ENCODE measurements at regions not wholly inside any gene's neighbourhood (a gene's known extent, or its start where the extent isn't known, plus 50 kb on each side); places are given as distances from the start of the nearest gene placed in this dataset.

DNA sequence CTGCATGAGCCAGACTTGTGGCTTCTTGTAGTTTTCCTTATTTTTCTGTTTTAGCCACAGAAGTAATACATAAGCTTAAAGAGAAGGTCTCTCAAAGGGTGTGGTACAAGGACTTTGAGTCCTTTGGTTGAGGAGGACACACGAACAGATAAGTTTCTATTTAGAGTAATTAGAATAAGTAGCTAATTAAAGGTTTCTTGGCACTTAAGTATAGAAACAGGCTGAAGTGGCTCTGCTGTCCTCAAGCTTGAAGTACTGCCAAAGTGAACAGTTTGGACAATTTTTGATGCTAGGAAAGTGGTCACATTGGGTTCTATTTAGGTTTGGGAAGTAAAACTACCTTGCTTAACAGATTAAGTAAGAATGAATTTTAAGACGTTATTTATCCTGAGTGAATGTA is 278.3 kb upstream of the MPDZ start:
- TF ChIP-seq, protein P1, sequence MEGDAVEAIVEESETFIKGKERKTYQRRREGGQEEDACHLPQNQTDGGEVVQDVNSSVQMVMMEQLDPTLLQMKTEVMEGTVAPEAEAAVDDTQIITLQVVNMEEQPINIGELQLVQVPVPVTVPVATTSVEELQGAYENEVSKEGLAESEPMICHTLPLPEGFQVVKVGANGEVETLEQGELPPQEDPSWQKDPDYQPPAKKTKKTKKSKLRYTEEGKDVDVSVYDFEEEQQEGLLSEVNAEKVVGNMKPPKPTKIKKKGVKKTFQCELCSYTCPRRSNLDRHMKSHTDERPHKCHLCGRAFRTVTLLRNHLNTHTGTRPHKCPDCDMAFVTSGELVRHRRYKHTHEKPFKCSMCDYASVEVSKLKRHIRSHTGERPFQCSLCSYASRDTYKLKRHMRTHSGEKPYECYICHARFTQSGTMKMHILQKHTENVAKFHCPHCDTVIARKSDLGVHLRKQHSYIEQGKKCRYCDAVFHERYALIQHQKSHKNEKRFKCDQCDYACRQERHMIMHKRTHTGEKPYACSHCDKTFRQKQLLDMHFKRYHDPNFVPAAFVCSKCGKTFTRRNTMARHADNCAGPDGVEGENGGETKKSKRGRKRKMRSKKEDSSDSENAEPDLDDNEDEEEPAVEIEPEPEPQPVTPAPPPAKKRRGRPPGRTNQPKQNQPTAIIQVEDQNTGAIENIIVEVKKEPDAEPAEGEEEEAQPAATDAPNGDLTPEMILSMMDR (IDR thresholded peaks at IDR 0.05; ENCODE audit: insufficient read depth, low read depth, low read length, missing control alignments) = no peak
- no peak overlapping the region for H3K4me3 ChIP-seq (ENCODE audit: low read length)
- no peak for DNase-seq (ENCODE audit: low read depth)

DNA sequence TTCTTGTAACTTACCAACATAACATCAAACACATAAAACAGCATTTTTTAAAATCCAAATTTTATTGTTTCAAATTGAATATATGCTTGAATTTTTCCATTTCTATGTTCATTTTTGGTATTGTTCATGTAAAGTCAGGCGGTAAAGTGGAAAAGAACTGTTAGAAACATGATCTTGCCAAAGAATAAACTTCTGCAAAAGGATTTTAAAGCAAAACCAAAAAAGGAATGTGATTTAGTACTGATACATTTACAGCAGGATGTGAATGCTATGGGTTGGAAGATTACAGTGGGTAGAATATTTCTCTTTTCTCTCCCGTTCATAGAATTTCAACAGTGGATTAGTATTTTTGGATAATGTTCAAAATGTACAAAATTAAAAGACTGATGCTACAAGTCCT is 277.2 kb upstream of the MPDZ start:
- TF ChIP-seq, protein P1 (IDR thresholded peaks at IDR 0.05; ENCODE audit: insufficient read depth, low read depth, low read length, missing control alignments) = no peak
- H3K4me3 ChIP-seq (ENCODE audit: low read length) = no peak overlapping the region
- DNase-seq (ENCODE audit: low read depth) = no peak

DNA sequence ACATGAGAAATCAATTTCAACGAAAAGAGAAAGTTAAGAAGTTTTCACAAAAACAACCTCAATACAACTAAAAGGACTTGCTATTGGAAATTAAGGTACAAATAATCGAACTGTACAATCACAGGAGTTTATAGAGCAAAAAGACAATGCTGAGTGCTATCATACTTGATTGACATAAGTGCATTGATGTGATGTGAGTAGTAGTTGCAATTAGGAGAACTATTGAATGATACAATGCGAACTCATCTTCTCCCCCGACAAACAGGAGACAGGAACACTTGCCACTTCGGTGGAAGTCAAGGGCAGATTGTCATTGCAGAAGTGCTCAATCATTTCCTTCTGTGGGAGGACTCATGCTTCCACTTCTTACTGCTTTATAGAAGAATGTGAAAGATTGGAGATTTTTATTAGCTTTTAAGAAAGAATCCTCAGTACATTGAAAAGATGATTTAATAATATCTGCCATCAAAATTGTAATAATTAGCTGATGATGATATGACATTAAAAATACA is 276.6 kb upstream of the MPDZ start:
- DNase-seq (ENCODE audit: low read depth) = no peak
- TF ChIP-seq, protein P1 (IDR thresholded peaks at IDR 0.05; ENCODE audit: insufficient read depth, low read depth, low read length, missing control alignments) = no peak
- H3K4me3 ChIP-seq (ENCODE audit: low read length) = no peak overlapping the region

DNA sequence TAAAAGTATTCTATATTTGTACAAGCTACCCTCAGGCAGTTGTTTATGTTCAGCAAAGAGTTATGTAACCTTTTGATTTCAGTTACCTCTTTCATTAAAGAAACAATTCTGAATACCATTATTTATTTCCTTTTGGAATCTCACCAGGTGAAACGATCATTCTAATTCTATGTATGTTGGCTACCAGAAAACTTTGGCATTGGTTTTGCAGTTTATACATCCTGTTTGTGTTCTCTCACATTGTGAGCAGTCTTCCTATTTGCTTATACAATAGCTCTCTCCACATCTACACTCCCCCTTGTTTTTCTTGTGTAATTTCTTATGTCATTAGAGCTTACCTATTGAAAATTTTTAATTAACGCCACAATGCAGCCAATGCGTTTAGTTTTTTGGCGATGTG is 276.0 kb upstream of the MPDZ start:
- TF ChIP-seq, protein P1 (IDR thresholded peaks at IDR 0.05; ENCODE audit: insufficient read depth, low read depth, low read length, missing control alignments) = no peak
- no peak overlapping the region for H3K4me3 ChIP-seq (ENCODE audit: low read length)
- DNase-seq (ENCODE audit: low read depth) = no peak

DNA sequence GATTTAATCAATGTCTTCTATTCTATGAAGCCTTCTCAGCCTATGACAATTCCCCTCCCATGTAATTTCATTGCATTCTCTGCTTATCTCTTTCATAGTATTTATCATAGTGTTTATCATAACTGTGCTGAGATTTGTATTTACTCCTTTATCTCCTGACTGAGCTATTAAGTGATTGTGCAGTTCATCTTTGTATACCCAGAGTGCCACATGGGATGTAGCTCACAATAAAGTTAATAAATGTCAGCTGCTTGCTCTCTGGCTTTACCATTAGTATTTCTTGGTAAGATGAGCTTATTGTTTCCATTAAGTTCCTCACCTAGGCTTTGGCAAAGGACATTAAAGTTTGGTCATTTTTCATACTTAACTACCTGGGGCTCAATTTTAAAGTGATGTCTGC is 275.1 kb upstream of the MPDZ start:
- TF ChIP-seq, protein P1 (IDR thresholded peaks at IDR 0.05; ENCODE audit: insufficient read depth, low read depth, low read length, missing control alignments) = no peak
- no peak overlapping the region for H3K4me3 ChIP-seq (ENCODE audit: low read length)
- DNase-seq (ENCODE audit: low read depth) = no peak

DNA sequence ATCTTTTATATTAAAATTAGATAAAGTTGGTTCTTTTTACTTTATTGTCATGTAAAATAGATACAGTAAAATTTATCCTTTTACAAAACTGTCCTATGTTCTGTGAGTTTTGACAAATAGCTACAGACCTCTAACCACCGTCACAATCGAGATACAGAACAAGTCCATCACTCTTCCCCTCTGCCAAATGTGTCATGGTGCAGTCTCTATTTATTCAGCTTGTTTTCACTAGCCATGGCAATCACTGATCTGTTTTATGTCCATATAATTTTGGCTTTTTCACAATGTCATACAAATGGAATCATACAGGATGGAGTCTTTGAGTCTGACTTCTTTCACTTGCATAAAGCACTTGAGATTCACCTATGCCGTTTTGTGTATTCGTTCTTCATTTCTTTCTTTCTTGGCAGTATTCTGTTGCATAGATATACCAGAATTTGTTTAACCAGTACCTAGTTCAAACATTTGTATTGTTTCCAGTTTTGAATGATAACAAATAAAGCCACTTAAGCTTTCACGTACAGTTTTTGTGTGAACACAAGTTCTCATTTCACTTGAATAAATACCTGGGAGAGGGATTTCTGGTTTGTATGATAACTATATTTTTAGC is 273.2 kb upstream of the MPDZ start:
- TF ChIP-seq, protein P1 (IDR thresholded peaks at IDR 0.05; ENCODE audit: insufficient read depth, low read depth, low read length, missing control alignments) = no peak
- H3K4me3 ChIP-seq (ENCODE audit: low read length) = no peak overlapping the region
- no peak for DNase-seq (ENCODE audit: low read depth)

DNA sequence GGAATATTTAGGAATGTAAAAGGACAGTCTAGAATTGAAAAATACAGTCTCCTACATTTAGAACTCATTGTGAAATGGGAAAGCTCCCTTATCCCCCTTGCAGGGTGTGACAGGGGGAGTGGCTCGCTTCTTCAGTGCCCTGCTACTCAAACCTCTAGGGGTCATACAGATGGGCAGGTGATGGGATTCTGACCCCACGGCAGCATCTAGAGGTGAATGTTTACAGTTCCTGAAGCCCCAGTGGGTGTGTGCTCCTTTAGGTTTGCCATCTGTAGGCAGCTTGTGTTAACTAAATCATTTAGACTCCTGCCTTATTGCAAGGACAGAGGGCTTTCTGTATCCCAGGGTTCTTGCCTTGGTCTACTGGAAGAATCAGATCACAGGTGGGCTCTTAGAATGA is 271.0 kb upstream of the MPDZ start:
- TF ChIP-seq, protein P1 (IDR thresholded peaks at IDR 0.05; ENCODE audit: insufficient read depth, low read depth, low read length, missing control alignments) = no peak

More for the DNA sequence above, 271.0 kb upstream of the MPDZ start:
- H3K4me3 ChIP-seq (ENCODE audit: low read length) = no peak overlapping the region
- no peak for DNase-seq (ENCODE audit: low read depth)

All from epithelial cell of esophagus (primary cell).